ENCODE measurements at regions not wholly inside any gene's neighbourhood (a gene's known extent, or its start where the extent isn't known, plus 50 kb on each side); places are given as distances from the start of the nearest gene placed in this dataset.
A peak's percentile ranks its signal among the peaks of the same experiment; 100 is the strongest.

- no peak for DNase-seq (ENCODE audit: low read depth)
- TF ChIP-seq, protein P1, sequence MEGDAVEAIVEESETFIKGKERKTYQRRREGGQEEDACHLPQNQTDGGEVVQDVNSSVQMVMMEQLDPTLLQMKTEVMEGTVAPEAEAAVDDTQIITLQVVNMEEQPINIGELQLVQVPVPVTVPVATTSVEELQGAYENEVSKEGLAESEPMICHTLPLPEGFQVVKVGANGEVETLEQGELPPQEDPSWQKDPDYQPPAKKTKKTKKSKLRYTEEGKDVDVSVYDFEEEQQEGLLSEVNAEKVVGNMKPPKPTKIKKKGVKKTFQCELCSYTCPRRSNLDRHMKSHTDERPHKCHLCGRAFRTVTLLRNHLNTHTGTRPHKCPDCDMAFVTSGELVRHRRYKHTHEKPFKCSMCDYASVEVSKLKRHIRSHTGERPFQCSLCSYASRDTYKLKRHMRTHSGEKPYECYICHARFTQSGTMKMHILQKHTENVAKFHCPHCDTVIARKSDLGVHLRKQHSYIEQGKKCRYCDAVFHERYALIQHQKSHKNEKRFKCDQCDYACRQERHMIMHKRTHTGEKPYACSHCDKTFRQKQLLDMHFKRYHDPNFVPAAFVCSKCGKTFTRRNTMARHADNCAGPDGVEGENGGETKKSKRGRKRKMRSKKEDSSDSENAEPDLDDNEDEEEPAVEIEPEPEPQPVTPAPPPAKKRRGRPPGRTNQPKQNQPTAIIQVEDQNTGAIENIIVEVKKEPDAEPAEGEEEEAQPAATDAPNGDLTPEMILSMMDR (IDR thresholded peaks at IDR 0.05; ENCODE audit: low read length, missing control alignments), result no peak
Measured at GRCh38 chr12:46918631-46919030, 92.8 kb upstream of the SLC38A4 start.

GRCh38 chr12:46919666-46920400 is 94.0 kb upstream of the SLC38A4 start:
- no peak overlapping the region for H3K4me3 ChIP-seq (replicated peaks; ENCODE audit: low read depth, low read length)
- no peak for DNase-seq (ENCODE audit: low read depth)
- TF ChIP-seq, protein P1 (IDR thresholded peaks at IDR 0.05; ENCODE audit: low read length, missing control alignments), result no peak

More at GRCh38 chr12:46918631-46919030, 92.8 kb upstream of the SLC38A4 start:
- no peak overlapping the region for H3K4me3 ChIP-seq (replicated peaks; ENCODE audit: low read depth, low read length)

GRCh38 chr12:46920499-46920898 is 94.7 kb upstream of the SLC38A4 start:
- TF ChIP-seq, protein P1 (IDR thresholded peaks at IDR 0.05; ENCODE audit: low read length, missing control alignments), result no peak
- DNase-seq (ENCODE audit: low read depth), result no peak
- H3K4me3 ChIP-seq (replicated peaks; ENCODE audit: low read depth, low read length), result no peak overlapping the region

DNA sequence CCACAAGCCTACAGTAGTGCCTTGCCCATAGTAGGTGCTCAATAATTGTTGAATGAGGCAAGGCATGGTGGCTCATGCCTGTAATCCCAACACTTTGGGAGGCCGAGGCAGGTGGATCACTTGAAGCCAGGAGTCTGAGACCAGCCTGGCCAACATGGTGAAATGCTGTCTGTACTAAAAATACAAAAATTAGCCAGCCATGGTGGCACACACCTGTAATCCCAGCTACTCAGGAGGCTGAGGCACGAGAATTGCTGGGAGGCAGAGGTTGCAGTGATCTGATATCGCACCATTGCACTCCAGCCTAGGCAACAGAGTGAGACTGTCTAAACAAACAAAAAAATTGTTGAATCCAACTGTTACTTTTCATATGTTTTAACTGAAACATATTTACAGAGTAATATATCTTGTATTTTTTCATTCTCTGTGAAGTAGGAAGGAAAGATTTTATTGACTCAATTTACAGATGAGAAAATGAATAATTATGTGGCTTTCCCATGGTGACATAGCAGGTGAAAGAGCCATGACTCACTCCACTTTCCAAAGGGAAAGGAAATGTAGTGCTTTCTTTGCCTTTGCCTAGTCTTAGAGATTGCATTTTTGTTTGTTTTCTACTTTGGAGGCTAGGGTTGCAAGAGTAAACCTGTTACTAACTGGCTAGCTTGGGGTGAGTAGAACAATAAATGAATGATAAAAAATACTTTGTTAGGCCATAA is 95.4 kb upstream of the SLC38A4 start:
- H3K4me3 ChIP-seq (replicated peaks; ENCODE audit: low read depth, low read length), result no peak overlapping the region
- DNase-seq (ENCODE audit: low read depth), result peak; percentile 49
- TF ChIP-seq, protein P1 (IDR thresholded peaks at IDR 0.05; ENCODE audit: low read length, missing control alignments), result no peak

DNA sequence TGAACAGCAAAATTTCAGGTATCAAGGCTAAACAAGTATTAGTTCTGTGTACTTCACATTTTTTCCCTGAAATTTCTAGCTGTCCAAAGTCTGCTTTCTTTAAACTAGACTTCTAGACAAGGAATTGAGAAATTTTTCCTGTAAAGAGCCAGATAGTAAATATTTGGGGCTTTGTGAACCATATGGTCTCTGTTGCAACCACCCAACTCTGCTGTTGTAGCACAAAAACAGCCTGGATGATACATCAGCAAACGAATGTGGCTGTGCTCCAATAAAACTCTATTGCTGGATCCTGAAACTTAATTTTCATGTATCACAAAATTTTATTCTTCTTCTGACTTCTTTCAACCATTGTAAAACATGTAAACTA is 96.0 kb upstream of the SLC38A4 start:
- peak; percentile 74 for DNase-seq (ENCODE audit: low read depth)
- H3K4me3 ChIP-seq (replicated peaks; ENCODE audit: low read depth, low read length), result no peak overlapping the region
- TF ChIP-seq, protein P1 (IDR thresholded peaks at IDR 0.05; ENCODE audit: low read length, missing control alignments), result no peak

- no peak overlapping the region for H3K4me3 ChIP-seq (replicated peaks; ENCODE audit: low read depth, low read length)
- DNase-seq (ENCODE audit: low read depth), result no peak
- TF ChIP-seq, protein P1 (IDR thresholded peaks at IDR 0.05; ENCODE audit: low read length, missing control alignments), result no peak
Measured at GRCh38 chr12:46926526-46926925, 100.7 kb upstream of the SLC38A4 start.
